Astrocyte (in vitro differentiated cells and primary cell): ENCODE measurements at regions not wholly inside any gene's neighbourhood (a gene's known extent, or its start where the extent isn't known, plus 50 kb on each side); places are given as distances from the start of the nearest gene placed in this dataset.

ENCODE experiments used
- DNase-seq: peaks from one replicate; pipeline ENCODE4 v3.0.0-alpha.2; 2010; ENCODE audit warnings: low read depth
- FAIRE-seq: peaks from 2 replicates; lab custom pipeline; 2011; peaks lifted over from hg19 to GRCh38; lab: Jason Lieb, UNC
- H2AFZ ChIP-seq: 2 replicates; pipeline ENCODE4 v1.6.0; 2012; ENCODE audit warnings: low read depth, low read length, inconsistent platforms
- H3K27ac ChIP-seq: 2 replicates; pipeline ENCODE4 v1.5.1; 2011; ENCODE audit warnings: low read depth, low read length, inconsistent platforms
- H3K27me3 ChIP-seq: 2 replicates; pipeline ENCODE4 v1.6.0; 2011; ENCODE audit warnings: low read length, inconsistent platforms; ENCODE audit not compliant: insufficient read depth
- H3K36me3 ChIP-seq: 2 replicates; pipeline ENCODE4 v1.5.1; 2011; ENCODE audit warnings: low read length, inconsistent platforms; ENCODE audit not compliant: insufficient read depth
- H3K4me1 ChIP-seq: 2 replicates; pipeline ENCODE4 v1.5.1; 2011; ENCODE audit warnings: low read length, inconsistent platforms; ENCODE audit not compliant: insufficient read depth
- H3K4me2 ChIP-seq: 2 replicates; pipeline ENCODE4 v1.6.0; 2012; ENCODE audit warnings: low read length, inconsistent platforms
- H3K4me3 ChIP-seq: 2 replicates; pipeline ENCODE4 v1.5.1; 2011; ENCODE audit warnings: low read depth, mild to moderate bottlenecking, low read length, inconsistent platforms; ENCODE audit not compliant: insufficient read depth
- H3K79me2 ChIP-seq: 2 replicates; pipeline ENCODE4 v1.6.0; 2012; ENCODE audit warnings: mild to moderate bottlenecking, low read length, inconsistent platforms; ENCODE audit not compliant: insufficient read depth
- H3K9ac ChIP-seq: 2 replicates; pipeline ENCODE4 v1.6.0; 2012; ENCODE audit warnings: mild to moderate bottlenecking, low read length, inconsistent platforms
- H3K9me3 ChIP-seq: 2 replicates; pipeline ENCODE4 v1.5.1; 2012; ENCODE audit warnings: low read depth, mild to moderate bottlenecking, low read length, inconsistent platforms; ENCODE audit not compliant: insufficient read depth
- H4K20me1 ChIP-seq: 2 replicates; pipeline ENCODE4 v1.6.0; 2012; ENCODE audit warnings: low read length, inconsistent platforms; ENCODE audit not compliant: insufficient read depth
- H3K27ac Mint-ChIP-seq: one replicate; pipeline ENCODE4 v1.8.0; 2021; ENCODE audit warnings: mild to moderate bottlenecking, mixed read lengths; ENCODE audit not compliant: unreplicated experiment
- H3K27me3 Mint-ChIP-seq: one replicate; pipeline ENCODE4 v1.8.0; 2021; ENCODE audit warnings: low read depth, mixed read lengths; ENCODE audit not compliant: unreplicated experiment
- H3K36me3 Mint-ChIP-seq: one replicate; pipeline ENCODE4 v1.8.0; 2021; ENCODE audit warnings: low read depth, mixed read lengths; ENCODE audit not compliant: unreplicated experiment
- H3K4me1 Mint-ChIP-seq: one replicate; pipeline ENCODE4 v1.8.0; 2021; ENCODE audit warnings: low read depth, mixed read lengths; ENCODE audit not compliant: unreplicated experiment
- H3K4me3 Mint-ChIP-seq: one replicate; pipeline ENCODE4 v1.8.0; 2021; ENCODE audit warnings: mild to moderate bottlenecking, moderate library complexity, mixed read lengths; ENCODE audit not compliant: unreplicated experiment
- H3K9me3 Mint-ChIP-seq: one replicate; pipeline ENCODE4 v1.8.0; 2021; ENCODE audit warnings: mild to moderate bottlenecking, mixed read lengths; ENCODE audit not compliant: unreplicated experiment
- CTCF ChIP-seq: IDR thresholded peaks from 2 replicates; pipeline ENCODE4 v1.5.1; 2011; ENCODE audit warnings: low read depth, mild to moderate bottlenecking, inconsistent platforms, low read length, moderate library complexity; ENCODE audit not compliant: insufficient read depth
- EZH2 ChIP-seq: IDR thresholded peaks from 2 replicates; pipeline ENCODE4 v1.6.1; 2012; ENCODE audit warnings: mild to moderate bottlenecking, low read length, inconsistent platforms; ENCODE audit not compliant: insufficient read depth

GRCh38 chr15:87628311-87628710, 628.2 kb downstream of the NTRK3 start:
- Histone ChIP-seq H4K20me1 (no peaks in the 10 kb centered on the region), H3K9ac (no peak overlapping the region), H3K27me3 (no peaks in the 10 kb centered on the region), H3K27ac (no peak overlapping the region), H3K4me2 (no peak overlapping the region), H3K79me2 (no peaks in the 10 kb centered on the region), H2AFZ (no peak overlapping the region), H3K4me3 (no peak overlapping the region), H3K36me3 (no peaks in the 10 kb centered on the region), H3K9me3 (no peaks in the 10 kb centered on the region), H3K4me1 (no peaks in the 10 kb centered on the region)
- Mint-ChIP-seq H3K27me3 (peaks cover 11% of the 10 kb centered on the region), H3K4me1 (peaks cover 5% of the 10 kb centered on the region), H3K4me3 (no peak overlapping the region), H3K9me3 (peaks cover 3% of the 10 kb centered on the region), H3K36me3 (peaks cover 2% of the 10 kb centered on the region), H3K27ac (no peak overlapping the region)
- DNase-seq (no peak), FAIRE-seq (no peak)
- TF ChIP-seq CTCF (no peak), EZH2 (no peak)

- Mint-ChIP-seq H3K4me3 (no peak overlapping the region), H3K36me3 (peaks cover 2% of the 10 kb centered on the region), H3K27ac (no peak overlapping the region), H3K4me1 (peaks cover 5% of the 10 kb centered on the region), H3K9me3 (peaks cover under 1% of the 10 kb centered on the region), H3K27me3 (peaks cover under 1% of the 10 kb centered on the region)
- no peak for TF ChIP-seq CTCF
- no peak for TF ChIP-seq EZH2
- Histone ChIP-seq H4K20me1 (no peaks in the 10 kb centered on the region), H3K4me1 (no peaks in the 10 kb centered on the region), H3K4me3 (no peak overlapping the region), H3K79me2 (no peaks in the 10 kb centered on the region), H3K27me3 (no peaks in the 10 kb centered on the region), H3K36me3 (no peaks in the 10 kb centered on the region), H3K4me2 (no peak overlapping the region), H2AFZ (no peak overlapping the region), H3K27ac (no peak overlapping the region), H3K9me3 (no peaks in the 10 kb centered on the region), H3K9ac (no peak overlapping the region)
- DNase-seq, result no peak
- no peak for FAIRE-seq
Observed at GRCh38 chr15:87626860-87627259, 629.7 kb downstream of the NTRK3 start.

GRCh38 chr15:87623832-87624231, 632.7 kb downstream of the NTRK3 start:
- Mint-ChIP-seq H3K4me3 (no peak overlapping the region), H3K4me1 (peaks cover 15% of the 10 kb centered on the region), H3K9me3 (no peaks in the 10 kb centered on the region), H3K27me3 (no peaks in the 10 kb centered on the region), H3K27ac (no peak overlapping the region), H3K36me3 (peaks cover 2% of the 10 kb centered on the region)
- Histone ChIP-seq H2AFZ (no peak overlapping the region), H3K4me3 (no peak overlapping the region), H3K79me2 (no peaks in the 10 kb centered on the region), H3K4me2 (no peak overlapping the region), H3K36me3 (no peaks in the 10 kb centered on the region), H3K27me3 (no peaks in the 10 kb centered on the region), H3K4me1 (peaks cover 14% of the 10 kb centered on the region), H3K9ac (no peak overlapping the region), H3K27ac (no peak overlapping the region), H4K20me1 (no peaks in the 10 kb centered on the region), H3K9me3 (no peaks in the 10 kb centered on the region)
- DNase-seq (no peak), FAIRE-seq (no peak)
- TF ChIP-seq EZH2 (no peak), CTCF (no peak)
